H1 (cell line): ENCODE measurements at regions not wholly inside any gene's neighbourhood (a gene's known extent, or its start where the extent isn't known, plus 50 kb on each side); places are given as distances from the start of the nearest gene placed in this dataset.

Experiments used
- CTCF ChIA-PET: fragments of 300-600 bp; sonication (Branson Sonifier 250); formaldehyde crosslinking; loops from one replicate; lab custom pipeline; 2021; ENCODE audit not compliant: partially characterized antibody; lab: Charles Lee
- POLR2A ChIA-PET: fragments of 300-600 bp; sonication (Branson Sonifier 250); formaldehyde crosslinking; loops from one replicate; lab custom pipeline; 2021; ENCODE audit warnings: inconsistent platforms; ENCODE audit not compliant: partially characterized antibody; lab: Charles Lee
- DNase-seq, 2 experiments: peaks; one replicate each; pipeline versions ENCODE4 v3.0.0 to v3.0.0-alpha.2; 2010 to 2022; ENCODE audit warnings: low spot score in 2 of 2, low read depth in 1 of 2, mixed read lengths in 1 of 2
- FAIRE-seq: peaks from 2 replicates; lab custom pipeline; 2011; peaks lifted over from hg19 to GRCh38; lab: Jason Lieb, UNC
- H2AFZ ChIP-seq: 2 replicates; pipeline ENCODE4 v1.8.1; 2012; ENCODE audit warnings: low read length, inconsistent platforms
- H2AK5ac ChIP-seq: 2 replicates; pipeline ENCODE4 v1.6.1; 2013; ENCODE audit warnings: low read depth, low read length
- H2BK120ac ChIP-seq: replicated peaks from 2 replicates; pipeline ENCODE3; 2013; ENCODE audit warnings: low read depth, low read length, inconsistent platforms
- H2BK12ac ChIP-seq: 2 replicates; pipeline ENCODE4 v1.6.1; 2013; ENCODE audit warnings: low read depth, low read length
- H2BK15ac ChIP-seq: 2 replicates; pipeline ENCODE4 v1.6.1; 2013; ENCODE audit warnings: low read length
- H2BK20ac ChIP-seq: 2 replicates; pipeline ENCODE4 v1.6.1; 2013; ENCODE audit warnings: low read length
- H2BK5ac ChIP-seq: 2 replicates; pipeline ENCODE4 v1.6.1; 2013; ENCODE audit warnings: low read depth, low read length
- H3K14ac ChIP-seq: 2 replicates; pipeline ENCODE4 v1.6.1; 2013; ENCODE audit warnings: inconsistent platforms; ENCODE audit not compliant: insufficient read length
- H3K18ac ChIP-seq: 2 replicates; pipeline ENCODE4 v1.6.1; 2013; ENCODE audit warnings: low read length; ENCODE audit errors: extremely low read depth
- H3K23ac ChIP-seq: 2 replicates; pipeline ENCODE4 v1.6.1; 2013; ENCODE audit warnings: inconsistent platforms; ENCODE audit not compliant: insufficient read length
- H3K23me2 ChIP-seq: 2 replicates; pipeline ENCODE4 v1.6.1; 2013; ENCODE audit warnings: low read depth, low read length
- H3K27ac ChIP-seq: 2 replicates; pipeline ENCODE4 v1.6.1; 2011; ENCODE audit warnings: low read depth, low read length, inconsistent platforms
- H3K27me3 ChIP-seq, 4 experiments: replicated peaks in 1 of 4; 1 replicate in 1 of 4; 2 replicates in 3 of 4; pipeline versions ENCODE4 v1.6.1 to v1.8.1; 2011 to 2013; ENCODE audit warnings: low read length in 3 of 4, mild to moderate bottlenecking in 3 of 4, inconsistent platforms in 2 of 4, mixed read lengths in 2 of 4, moderate library complexity in 1 of 4; ENCODE audit not compliant: control insufficient read depth in 3 of 4, insufficient read depth in 3 of 4; ENCODE audit errors: extremely low read depth in 1 of 4
- H3K36me3 ChIP-seq, 4 experiments: 2 replicates each; pipeline versions ENCODE4 v1.6.1 to v1.8.1; 2011 to 2013; ENCODE audit warnings: mild to moderate bottlenecking in 4 of 4, low read length in 3 of 4, moderate library complexity in 2 of 4, control low read depth in 1 of 4, inconsistent platforms in 1 of 4; ENCODE audit not compliant: insufficient read depth in 4 of 4, control insufficient read depth in 2 of 4
- H3K4ac ChIP-seq: replicated peaks from 2 replicates; pipeline ENCODE3; 2013; ENCODE audit warnings: low read length, low read depth, mixed read lengths, inconsistent platforms; ENCODE audit not compliant: insufficient read length
- H3K4me1 ChIP-seq, 4 experiments: replicated peaks in 1 of 4; 1 replicate in 1 of 4; 2 replicates in 3 of 4; pipeline versions ENCODE4 v1.6.1 to v1.8.1; 2011 to 2013; ENCODE audit warnings: low read length in 3 of 4, inconsistent platforms in 2 of 4, mixed read lengths in 1 of 4; ENCODE audit not compliant: insufficient read depth in 4 of 4, control insufficient read depth in 3 of 4
- H3K4me2 ChIP-seq, 2 experiments: 2 replicates each; pipeline versions ENCODE4 v1.6.1 to v1.8.1; 2011 to 2013; ENCODE audit warnings: low read depth in 2 of 2, low read length in 2 of 2, control low read depth in 1 of 2, inconsistent platforms in 1 of 2, mild to moderate bottlenecking in 1 of 2; ENCODE audit not compliant: insufficient read depth in 1 of 2
- H3K4me3 ChIP-seq, 4 experiments: fragments of 200-600, 300-600 bp in 1 of 4; sonication (generic), shearing (Covaris generic), sonication (Bioruptor Twin) in 1 of 4; 2 replicates each; pipeline versions ENCODE4 v1.5.1 to v1.8.1; 2011 to 2016; ENCODE audit warnings: low read length in 4 of 4, low read depth in 3 of 4, control low read depth in 2 of 4, inconsistent platforms in 2 of 4, mild to moderate bottlenecking in 2 of 4, mixed read lengths in 1 of 4, moderate library complexity in 1 of 4; ENCODE audit not compliant: insufficient read depth in 2 of 4; ENCODE audit errors: extremely low read depth in 1 of 4
- H3K56ac ChIP-seq: replicated peaks from 2 replicates; pipeline ENCODE3; 2013; ENCODE audit warnings: low read depth, mild to moderate bottlenecking, mixed read lengths, low read length, inconsistent platforms; ENCODE audit not compliant: insufficient read length
- H3K79me1 ChIP-seq: 2 replicates; pipeline ENCODE4 v1.6.1; 2013; ENCODE audit warnings: low read depth, low read length, control low read depth
- H3K79me2 ChIP-seq, 2 experiments: 2 replicates each; pipeline versions ENCODE4 v1.6.1 to v1.8.1; 2012 to 2013; ENCODE audit warnings: low read length in 2 of 2, mild to moderate bottlenecking in 2 of 2, inconsistent platforms in 1 of 2; ENCODE audit not compliant: insufficient read depth in 2 of 2, control insufficient read depth in 1 of 2
- H3K9ac ChIP-seq, 4 experiments: replicated peaks in 1 of 4; 1 replicate in 1 of 4; 2 replicates in 3 of 4; pipeline versions ENCODE4 v1.6.1 to v1.8.1; 2011 to 2013; ENCODE audit warnings: low read depth in 3 of 4, low read length in 3 of 4, control low read depth in 2 of 4, mild to moderate bottlenecking in 2 of 4, moderate library complexity in 2 of 4, inconsistent platforms in 1 of 4; ENCODE audit errors: extremely low read depth in 1 of 4
- H3K9me3 ChIP-seq, 2 experiments: 2 replicates each; pipeline versions ENCODE4 v1.6.1 to v1.8.1; 2012 to 2013; ENCODE audit warnings: mild to moderate bottlenecking in 2 of 2, moderate library complexity in 2 of 2, control low read depth in 1 of 2, inconsistent platforms in 1 of 2, low read depth in 1 of 2, low read length in 1 of 2, mixed read lengths in 1 of 2; ENCODE audit not compliant: insufficient read depth in 2 of 2
- H4K20me1 ChIP-seq, 2 experiments: replicated peaks in 1 of 2; 2 replicates each; pipeline versions ENCODE3 to v1.8.1; 2011 to 2013; ENCODE audit warnings: inconsistent platforms in 2 of 2, low read length in 2 of 2, mild to moderate bottlenecking in 1 of 2; ENCODE audit not compliant: insufficient read depth in 2 of 2, control insufficient read depth in 1 of 2
- H4K5ac ChIP-seq: 2 replicates; pipeline ENCODE4 v1.6.1; 2013; ENCODE audit warnings: low read length, low read depth, mixed read lengths, inconsistent platforms; ENCODE audit not compliant: insufficient read length
- H4K8ac ChIP-seq: 2 replicates; pipeline ENCODE4 v1.8.0; 2013; ENCODE audit warnings: mild to moderate bottlenecking, moderate library complexity, low read length, inconsistent platforms; ENCODE audit not compliant: insufficient read depth; ENCODE audit errors: extremely low read depth
- H4K91ac ChIP-seq: replicated peaks from 2 replicates; pipeline ENCODE3; 2013; ENCODE audit warnings: low read length, mixed read lengths, inconsistent platforms; ENCODE audit not compliant: insufficient read length
- CHD1 ChIP-seq: IDR thresholded peaks from 2 replicates; pipeline ENCODE4 v1.6.1; 2012; ENCODE audit warnings: low read depth, low read length, improper control_type of control experiment
- E2F6 ChIP-seq: IDR thresholded peaks from 2 replicates; pipeline ENCODE4 v1.6.1; 2012; ENCODE audit warnings: inconsistent platforms
- EGR1 ChIP-seq: IDR thresholded peaks from 2 replicates; pipeline ENCODE4 v1.6.1; 2011; ENCODE audit warnings: low read depth, low read length, borderline replicate concordance
- GABPA ChIP-seq: IDR thresholded peaks from 2 replicates; pipeline ENCODE4 v1.6.1; 2011; ENCODE audit warnings: mild to moderate bottlenecking, low read length, moderate library complexity, borderline replicate concordance; ENCODE audit not compliant: insufficient read depth
- JUND ChIP-seq: IDR thresholded peaks from 2 replicates; pipeline ENCODE4 v1.6.1; 2011; ENCODE audit warnings: mild to moderate bottlenecking, improper control_type of control experiment, low read length
- NRF1 ChIP-seq: IDR thresholded peaks from 2 replicates; pipeline ENCODE4 v1.6.1; 2011; ENCODE audit warnings: mild to moderate bottlenecking, low read depth, low read length, improper control_type of control experiment
- RBBP5 ChIP-seq: IDR thresholded peaks from 2 replicates; pipeline ENCODE4 v1.7.1; 2012; ENCODE audit warnings: low read depth, mild to moderate bottlenecking, inconsistent platforms, low read length, moderate library complexity, borderline replicate concordance
- RFX5 ChIP-seq: IDR thresholded peaks from 2 replicates; pipeline ENCODE4 v1.6.1; 2011; ENCODE audit warnings: low read depth, low read length, improper control_type of control experiment, borderline replicate concordance
- SIN3A ChIP-seq, 2 experiments: IDR thresholded peaks in 1 of 2; conservative IDR thresholded peaks in 1 of 2; 2 replicates each; pipeline ENCODE4 v1.6.1; 2011 to 2012; ENCODE audit warnings: low read length in 2 of 2, improper control_type of control experiment in 1 of 2, low read depth in 1 of 2, mild to moderate bottlenecking in 1 of 2
- WGBS, 2 experiments: shearing (Covaris generic) in 1 of 2; methylation state at CpG; one replicate each; pipeline versions ENCODE4 v1.1.6 to v1.1.7; 2013 to 2015; ENCODE audit warnings: low lambda C conversion rate in 2 of 2, mixed read lengths in 2 of 2, inconsistent platforms in 1 of 2, low coverage in 1 of 2, missing lambda C conversion rate in 1 of 2; ENCODE audit not compliant: insufficient replicate concordance in 2 of 2, insufficient coverage in 1 of 2, insufficient read length in 1 of 2; ENCODE audit errors: extremely low coverage in 1 of 2, missing lambda C conversion rate in 1 of 2; 5-methylcytosine and 5-hydroxymethylcytosine counted together

- ChIA-PET CTCF (no interaction called here), POLR2A (no interaction called here)
- H4K8ac ChIP-seq, result no peak overlapping the region
- H2BK12ac ChIP-seq, result no peak overlapping the region
- no peak overlapping the region for H2BK15ac ChIP-seq
- no peak overlapping the region for H2BK120ac ChIP-seq
- H3K9me3 ChIP-seq, result no peaks in the 10 kb centered on the region
- FAIRE-seq (no peak), DNase-seq (no peak)
- no peak overlapping the region for H3K4ac ChIP-seq
- no peak overlapping the region for H3K4me2 ChIP-seq
- no peak overlapping the region for H3K9ac ChIP-seq
- no peak overlapping the region for H2BK5ac ChIP-seq
- no peak overlapping the region for H2AK5ac ChIP-seq
- no peak overlapping the region for H3K23ac ChIP-seq
- no peaks in the 10 kb centered on the region for H3K36me3 ChIP-seq
- TF ChIP-seq JUND (no peak), GABPA (no peak), RFX5 (no peak), E2F6 (no peak), SIN3A (conservative IDR thresholded peaks at IDR 0.05 in 1 of 2, IDR thresholded peaks at IDR 0.05 in 1 of 2; ENCODE audit: low read depth in 1 of 2, low read length in 2 of 2) (no peak), CHD1 (no peak), NRF1 (no peak), EGR1 (no peak), RBBP5 (no peak)
- H4K91ac ChIP-seq, result no peak overlapping the region
- H4K5ac ChIP-seq, result no peak overlapping the region
- H3K27me3 ChIP-seq, result no peaks in the 10 kb centered on the region
- no peak overlapping the region for H3K27ac ChIP-seq
- no peaks in the 10 kb centered on the region for H4K20me1 ChIP-seq
- no peaks in the 10 kb centered on the region for H3K79me2 ChIP-seq
- no peak overlapping the region for H2BK20ac ChIP-seq
- no peaks in the 10 kb centered on the region for H3K4me1 ChIP-seq
- WGBS, 2 experiments, result 92% methylated on average over 5 of the region's 5 CpGs; no CpG with 5 or more reads in 1 of the 2 experiments
- H3K56ac ChIP-seq, result no peak overlapping the region
- no peaks in the 10 kb centered on the region for H3K79me1 ChIP-seq
- no peak overlapping the region for H3K4me3 ChIP-seq
- H3K18ac ChIP-seq, result no peak overlapping the region
- H2AFZ ChIP-seq, result no peak overlapping the region
- H3K14ac ChIP-seq, result no peak overlapping the region
- H3K23me2 ChIP-seq, result no peaks in the 10 kb centered on the region
These were observed 61.7 kb upstream of the SPTBN1 start for GRCh38 chr2:54394392-54394791.
